ENCODE measurements at regions not wholly inside any gene's neighbourhood (a gene's known extent, or its start where the extent isn't known, plus 50 kb on each side); places are given as distances from the start of the nearest gene placed in this dataset.
"Not testable (repeated sequence)": the region's sequence is repeated elsewhere in the genome, so short reads cannot be mapped to it uniquely, and the experiment has no call there.

DNA sequence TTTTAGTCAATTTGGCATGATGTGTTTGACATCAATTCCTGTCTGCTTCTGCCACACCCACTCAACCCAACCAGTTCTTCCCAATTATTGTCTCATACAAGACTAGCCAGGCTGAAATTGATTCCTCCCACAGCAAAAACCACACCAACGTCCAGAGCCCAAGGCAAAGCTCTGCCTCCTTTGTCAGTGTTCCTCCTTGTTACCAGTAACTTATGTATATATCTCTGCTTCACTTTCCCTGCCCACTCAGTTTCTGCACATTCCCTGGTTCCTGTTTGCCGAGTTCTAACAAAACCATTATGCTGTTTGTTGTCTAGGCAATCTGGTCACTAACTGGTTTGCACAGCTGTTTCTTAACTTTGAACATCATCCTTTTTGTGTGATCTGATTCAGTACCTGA lies 547.9 kb upstream of the PTCHD4 start:
- Histone ChIP-seq H3K9ac (ENCODE audit: low read depth in 2 of 2, low read length in 2 of 2) (no peak overlapping the region), H3K9me3 (no peaks in the 10 kb centered on the region), H3K27me3 (no peaks in the 10 kb centered on the region), H3K36me3 (no peaks in the 10 kb centered on the region), H3K4me1 (no peaks in the 10 kb centered on the region), H3K27ac (no peak overlapping the region), H3K4me3 (no peak overlapping the region)
- intact Hi-C loops (cut with DNase I) = no loop called here
- TF ChIP-seq, protein P1, sequence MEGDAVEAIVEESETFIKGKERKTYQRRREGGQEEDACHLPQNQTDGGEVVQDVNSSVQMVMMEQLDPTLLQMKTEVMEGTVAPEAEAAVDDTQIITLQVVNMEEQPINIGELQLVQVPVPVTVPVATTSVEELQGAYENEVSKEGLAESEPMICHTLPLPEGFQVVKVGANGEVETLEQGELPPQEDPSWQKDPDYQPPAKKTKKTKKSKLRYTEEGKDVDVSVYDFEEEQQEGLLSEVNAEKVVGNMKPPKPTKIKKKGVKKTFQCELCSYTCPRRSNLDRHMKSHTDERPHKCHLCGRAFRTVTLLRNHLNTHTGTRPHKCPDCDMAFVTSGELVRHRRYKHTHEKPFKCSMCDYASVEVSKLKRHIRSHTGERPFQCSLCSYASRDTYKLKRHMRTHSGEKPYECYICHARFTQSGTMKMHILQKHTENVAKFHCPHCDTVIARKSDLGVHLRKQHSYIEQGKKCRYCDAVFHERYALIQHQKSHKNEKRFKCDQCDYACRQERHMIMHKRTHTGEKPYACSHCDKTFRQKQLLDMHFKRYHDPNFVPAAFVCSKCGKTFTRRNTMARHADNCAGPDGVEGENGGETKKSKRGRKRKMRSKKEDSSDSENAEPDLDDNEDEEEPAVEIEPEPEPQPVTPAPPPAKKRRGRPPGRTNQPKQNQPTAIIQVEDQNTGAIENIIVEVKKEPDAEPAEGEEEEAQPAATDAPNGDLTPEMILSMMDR (IDR thresholded peaks at IDR 0.05) = no peak
- DNase-seq = no peak

DNA sequence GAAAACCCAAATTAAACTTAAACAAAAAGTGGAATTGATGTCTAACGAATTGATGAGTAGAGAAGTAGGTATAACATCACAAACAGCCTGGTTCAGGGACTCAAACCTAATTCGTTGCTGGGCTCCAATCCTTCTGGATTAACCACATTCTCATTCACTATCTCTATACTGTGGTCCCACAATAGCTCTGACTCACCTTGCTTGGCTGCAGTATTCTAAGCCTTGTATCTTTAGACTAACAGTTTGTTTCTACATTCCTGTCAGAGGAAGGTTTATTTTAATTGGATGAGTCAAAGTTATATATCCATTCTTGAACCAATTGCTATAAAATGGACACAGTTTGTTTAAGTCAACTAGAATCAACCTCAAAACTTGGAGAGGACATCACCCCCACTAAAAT lies 530.5 kb upstream of the PTCHD4 start:
- TF ChIP-seq, protein P1 (IDR thresholded peaks at IDR 0.05) = no peak
- intact Hi-C loops (cut with DNase I) = no loop called here
- Histone ChIP-seq H3K4me1 (no peaks in the 10 kb centered on the region), H3K27ac (no peak overlapping the region), H3K9me3 (no peaks in the 10 kb centered on the region), H3K4me3 (no peak overlapping the region), H3K27me3 (no peaks in the 10 kb centered on the region), H3K36me3 (no peaks in the 10 kb centered on the region), H3K9ac (ENCODE audit: low read depth in 2 of 2, low read length in 2 of 2) (no peak overlapping the region)
- DNase-seq = no peak

DNA sequence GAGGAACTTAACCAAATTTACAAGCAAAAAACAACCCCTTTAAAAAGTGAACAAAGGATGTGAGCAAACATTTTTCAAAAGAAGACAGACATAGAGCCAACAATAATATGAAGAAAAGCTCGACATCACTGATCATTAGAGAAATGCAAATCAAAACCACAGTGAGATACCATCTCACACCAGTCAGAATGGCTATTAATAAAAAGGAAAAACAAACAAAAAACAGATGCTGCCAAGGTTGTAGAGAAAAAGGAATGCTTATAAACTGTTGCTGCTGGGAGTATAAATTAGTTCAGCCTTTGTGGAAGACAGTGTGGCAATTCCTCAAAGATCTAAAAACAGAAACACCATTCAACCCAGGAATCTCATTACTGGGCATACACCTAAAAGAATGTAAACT lies 527.8 kb upstream of the PTCHD4 start:
- H3K9ac ChIP-seq (ENCODE audit: low read depth in 2 of 2, low read length in 2 of 2); H3K4me1 ChIP-seq; H3K9me3 ChIP-seq; DNase-seq; H3K27me3 ChIP-seq; intact Hi-C loops (cut with DNase I); H3K4me3 ChIP-seq; H3K27ac ChIP-seq; H3K36me3 ChIP-seq: not testable (repeated sequence)

GRCh38 chr6:48630511-48630910 lies 519.5 kb upstream of the PTCHD4 start:
- TF ChIP-seq, protein P1 (IDR thresholded peaks at IDR 0.05) = no peak

GRCh38 chr6:48628316-48628715 lies 517.3 kb upstream of the PTCHD4 start:
- Histone ChIP-seq H3K4me1 (no peaks in the 10 kb centered on the region), H3K27me3 (no peaks in the 10 kb centered on the region), H3K27ac (no peak overlapping the region), H3K9ac (ENCODE audit: low read depth in 2 of 2, low read length in 2 of 2) (no peak overlapping the region), H3K36me3 (no peaks in the 10 kb centered on the region), H3K4me3 (no peak overlapping the region), H3K9me3 (no peaks in the 10 kb centered on the region)
- TF ChIP-seq, protein P1 (IDR thresholded peaks at IDR 0.05) = no peak
- intact Hi-C loops (cut with DNase I) = no loop called here
- no peak for DNase-seq

More at GRCh38 chr6:48630511-48630910, 519.5 kb upstream of the PTCHD4 start:
- H3K9ac ChIP-seq (ENCODE audit: low read depth in 2 of 2, low read length in 2 of 2) = no peak overlapping the region
- intact Hi-C loops (cut with DNase I) = no loop called here
- H3K4me3 ChIP-seq = no peak overlapping the region
- H3K9me3 ChIP-seq = no peaks in the 10 kb centered on the region
- H3K4me1 ChIP-seq = no peaks in the 10 kb centered on the region
- DNase-seq = no peak
- H3K27me3 ChIP-seq = no peaks in the 10 kb centered on the region
- no peaks in the 10 kb centered on the region for H3K36me3 ChIP-seq
- no peak overlapping the region for H3K27ac ChIP-seq

- no peaks in the 10 kb centered on the region for H3K27me3 ChIP-seq
- no peaks in the 10 kb centered on the region for H3K36me3 ChIP-seq
- no peak for DNase-seq
- H3K4me3 ChIP-seq = no peak overlapping the region
- TF ChIP-seq, protein P1 (IDR thresholded peaks at IDR 0.05) = no peak
- no peaks in the 10 kb centered on the region for H3K4me1 ChIP-seq
- H3K9ac ChIP-seq (ENCODE audit: low read depth in 2 of 2, low read length in 2 of 2) = no peak overlapping the region
- intact Hi-C loops (cut with DNase I) = no loop called here
- no peak overlapping the region for H3K27ac ChIP-seq
- no peaks in the 10 kb centered on the region for H3K9me3 ChIP-seq
Observed at GRCh38 chr6:48626421-48626820, 515.4 kb upstream of the PTCHD4 start.

All from colonic mucosa (tissue), 4 donors.